Transverse colon (tissue), 4 donors: ENCODE measurements at regions not wholly inside any gene's neighbourhood (a gene's known extent, or its start where the extent isn't known, plus 50 kb on each side); places are given as distances from the start of the nearest gene placed in this dataset.
"Not testable (repeated sequence)": the region's sequence is repeated elsewhere in the genome, so short reads cannot be mapped to it uniquely, and the experiment has no call there.

ENCODE experiments used
- DNase-seq: peaks from one replicate; pipeline ENCODE4 v3.0.0-alpha.2; 2019
- H3K27ac ChIP-seq, 4 donors: fragments of 200-600 bp; sonication (generic); 2 replicates each; pipeline ENCODE4 v1.5.1; 2016 to 2018; ENCODE audit warnings: inconsistent platforms in 4 of 4
- H3K27me3 ChIP-seq: fragments of 200-600 bp; sonication (generic); 2 replicates; pipeline ENCODE4 v1.5.1; 2017; ENCODE audit warnings: inconsistent platforms
- H3K36me3 ChIP-seq, 4 donors: fragments of 200-600 bp; sonication (generic); 2 replicates each; pipeline ENCODE4 v1.5.1; 2017 to 2019; ENCODE audit warnings: inconsistent platforms in 4 of 4
- H3K4me1 ChIP-seq, 4 donors: fragments of 200-600 bp; sonication (generic); 2 replicates each; pipeline ENCODE4 v1.5.1; 2017 to 2020; ENCODE audit warnings: inconsistent platforms in 4 of 4
- H3K4me3 ChIP-seq, 4 donors: fragments of 200-600 bp; sonication (generic); 1 replicate in 1 of 4; 2 replicates in 3 of 4; pipeline versions ENCODE4 v1.5.1 to v1.6.1; 2017 to 2019; ENCODE audit warnings: inconsistent platforms in 4 of 4
- H3K9me3 ChIP-seq, 2 donors: fragments of 200-600 bp; sonication (generic); 2 replicates each; pipeline ENCODE4 v1.5.1; 2017 to 2019; ENCODE audit warnings: inconsistent platforms in 2 of 2
- CTCF ChIP-seq, 5 experiments: fragments of 200-600 bp in 3 of 5; fragments of 450-650 bp in 2 of 5; sonication (generic) in 3 of 5; IDR thresholded peaks; 1 replicate in 2 of 5; 2 replicates in 3 of 5; pipeline ENCODE4 v1.5.1; 2016 to 2017; ENCODE audit warnings: antibody characterized with exemption in 5 of 5, inconsistent platforms in 3 of 5, mild to moderate bottlenecking in 2 of 5, moderate library complexity in 1 of 5
- EP300 ChIP-seq: sonication (generic); formaldehyde crosslinking; IDR thresholded peaks from one replicate; pipeline ENCODE4 v1.6.1; 2017; ENCODE audit warnings: antibody characterized with exemption, low read depth
- POLR2A ChIP-seq: fragments of 450-650 bp; IDR thresholded peaks from one replicate; pipeline ENCODE4 v1.6.1; 2016; ENCODE audit warnings: antibody characterized with exemption, mild to moderate bottlenecking, moderate library complexity
- POLR2AphosphoS5 ChIP-seq, 3 donors: sonication (generic); formaldehyde crosslinking; IDR thresholded peaks; one replicate each; pipeline ENCODE4 v1.6.1; 2016; ENCODE audit warnings: antibody characterized with exemption in 3 of 3
- WGBS, 2 donors: methylation state at CpG; one replicate each; pipeline ENCODE4 v1.1.5; 2018; ENCODE audit warnings: low coverage in 1 of 2; 5-methylcytosine and 5-hydroxymethylcytosine counted together
- in situ Hi-C, 4 donors: fragments of 200-750 bp; cut with MboI; loops; one replicate each; pipeline versions ENCODE4 v1.15.0 to v1.15.1; 2017; ENCODE audit warnings: low sequenced_read_pairs in 3 of 4, low pct_ligation_motif_present in 1 of 4, low pct_unique_long_range_greater_than_20kb in 1 of 4
- intact Hi-C: fragments of 100-400 bp; cut with DNase I; formaldehyde crosslinking; loops from one replicate; pipeline ENCODE4 v1.15.1; 2023; ENCODE audit warnings: low total_unique reads

- in situ Hi-C loops = no loop called here
- H3K27ac ChIP-seq = no peak overlapping the region
- TF ChIP-seq CTCF (IDR thresholded peaks at IDR 0.05) (no peak), POLR2AphosphoS5 (IDR thresholded peaks at IDR 0.05) (no peak), EP300 (no peak), POLR2A (no peak)
Observed at GRCh38 chr11:44387415-44387814, 77.5 kb upstream of the ALX4 start.

GRCh38 chr11:44387825-44388224, 77.9 kb upstream of the ALX4 start:
- WGBS, 2 donors = 80 to 87% methylated on average over 1 to 3 of the region's 3 CpGs
- peaks cover 0 to 3% of the 10 kb centered on the region in 2 donors for H3K9me3 ChIP-seq
- H3K27ac ChIP-seq = no peak overlapping the region
- intact Hi-C loops (loop anchor here (10.0 kb wide), 1 partner anchor 407 kb away; no protein-coding TSS in a partner anchor), in situ Hi-C loops (no loop called here)
- H3K4me3 ChIP-seq = no peak overlapping the region
- no peak for TF ChIP-seq CTCF (IDR thresholded peaks at IDR 0.05)
- TF ChIP-seq POLR2A = no peak
- TF ChIP-seq POLR2AphosphoS5 (IDR thresholded peaks at IDR 0.05) = no peak
- no peak for TF ChIP-seq EP300
- peaks cover 0 to 4% (median 0%) of the 10 kb centered on the region in 4 donors for H3K4me1 ChIP-seq
- H3K27me3 ChIP-seq = peaks cover 7% of the 10 kb centered on the region
- H3K36me3 ChIP-seq = no peaks in the 10 kb centered on the region
- no peak for DNase-seq

More at GRCh38 chr11:44387415-44387814, 77.5 kb upstream of the ALX4 start:
- no peak for DNase-seq
- Histone ChIP-seq H3K27me3 (peaks cover 7% of the 10 kb centered on the region), H3K4me3 (no peak overlapping the region), H3K36me3 (no peaks in the 10 kb centered on the region), H3K9me3 (peaks cover 0 to 3% of the 10 kb centered on the region in 2 donors), H3K4me1 (peaks cover 0 to 4% (median 0%) of the 10 kb centered on the region in 4 donors)
- intact Hi-C loops = loop anchor here (10.0 kb wide), 1 partner anchor 407 kb away; no protein-coding TSS in a partner anchor
- WGBS, 2 donors = 72 to 74% methylated on average over 2 to 4 of the region's 4 CpGs

- no peak for TF ChIP-seq POLR2AphosphoS5 (IDR thresholded peaks at IDR 0.05)
- no peak for TF ChIP-seq CTCF (IDR thresholded peaks at IDR 0.05)
- TF ChIP-seq POLR2A = no peak
- no peak for TF ChIP-seq EP300
- no peak overlapping the region for H3K4me3 ChIP-seq
- WGBS, 2 donors = 24 to 43% methylated on average over 4 to 10 of the region's 10 CpGs
- no peak overlapping the region for H3K27ac ChIP-seq
- H3K36me3 ChIP-seq = no peaks in the 10 kb centered on the region
- intact Hi-C loops = loop anchor here (10.0 kb wide), 1 partner anchor 406 kb away; no protein-coding TSS in a partner anchor
- no peak for DNase-seq
- peaks cover 0 to 3% of the 10 kb centered on the region in 2 donors for H3K9me3 ChIP-seq
- peaks cover 0 to 4% (median 0%) of the 10 kb centered on the region in 4 donors for H3K4me1 ChIP-seq
- in situ Hi-C loops = no loop called here
- H3K27me3 ChIP-seq = peaks cover 7% of the 10 kb centered on the region
Observed at GRCh38 chr11:44388828-44389657, 79.1 kb upstream of the ALX4 start.

GRCh38 chr11:44389963-44390605, 80.1 kb upstream of the ALX4 start:
- H3K27me3 ChIP-seq = peaks cover 7% of the 10 kb centered on the region
- 86 to 100% methylated on average over 1 to 3 of the region's 3 CpGs for WGBS, 2 donors
- intact Hi-C loops = loop anchor here (10.0 kb wide), 1 partner anchor 405 kb away; no protein-coding TSS in a partner anchor
- peaks cover 0 to 4% (median 0%) of the 10 kb centered on the region in 4 donors for H3K4me1 ChIP-seq
- TF ChIP-seq POLR2A (no peak), EP300 (no peak), POLR2AphosphoS5 (IDR thresholded peaks at IDR 0.05) (no peak), CTCF (IDR thresholded peaks at IDR 0.05) (no peak)
- no peaks in the 10 kb centered on the region for H3K36me3 ChIP-seq
- H3K27ac ChIP-seq = no peak overlapping the region
- in situ Hi-C loops = no loop called here
- no peak overlapping the region for H3K4me3 ChIP-seq
- peaks cover 0 to 3% of the 10 kb centered on the region in 2 donors for H3K9me3 ChIP-seq
- DNase-seq = no peak

- H3K36me3 ChIP-seq, intact Hi-C loops, in situ Hi-C loops, H3K4me3 ChIP-seq, H3K27ac ChIP-seq, H3K27me3 ChIP-seq, H3K9me3 ChIP-seq, H3K4me1 ChIP-seq, DNase-seq: not testable (repeated sequence)
- 75% methylated on average over 3 of the region's 3 CpGs; no CpG with 5 or more reads in 1 of the 2 donors for WGBS, 2 donors
Observed at GRCh38 chr11:44391004-44391403, 81.1 kb upstream of the ALX4 start.

- H3K36me3 ChIP-seq, intact Hi-C loops, in situ Hi-C loops, H3K9me3 ChIP-seq, H3K4me3 ChIP-seq, DNase-seq, H3K4me1 ChIP-seq, H3K27ac ChIP-seq: not testable (repeated sequence)
- WGBS, 2 donors = 50 to 68% methylated on average over 2 to 10 of the region's 10 CpGs
- H3K27me3 ChIP-seq = peaks cover 11% of the 10 kb centered on the region
Observed at GRCh38 chr11:44396746-44397145, 86.8 kb upstream of the ALX4 start.
